K562 (cell line): ENCODE measurements at regions not wholly inside any gene's neighbourhood (a gene's known extent, or its start where the extent isn't known, plus 50 kb on each side); places are given as distances from the start of the nearest gene placed in this dataset.
A peak's percentile ranks its signal among the peaks of the same experiment; 100 is the strongest.
"Not testable (repeated sequence)": the region's sequence is repeated elsewhere in the genome, so short reads cannot be mapped to it uniquely, and the experiment has no call there.

Experiments
- ATAC-seq: fragments of 200-7000 bp; cut with Tn5 transposase; 3 replicates; pipeline ENCODE4 v1.9.1; 2020; ENCODE audit warnings: moderate library complexity
- BruUV-seq: library from RNA; stranded (reverse); fragments of 400-500 nt; replicated peaks from 2 replicates; lab custom pipeline; 2021; lab: Mats Ljungman, UMichigan
- CTCF ChIA-PET: fragments of 300-600 bp; formaldehyde crosslinking; extraction: SDS; loops from one replicate; lab custom pipeline; 2021; ENCODE audit warnings: low intra/inter-chr PET ratio; lab: Yijun Ruan, JAX
- POLR2A ChIA-PET: fragments of 300-600, 350-650 bp; sonication (Branson Sonifier 250); formaldehyde crosslinking; extraction: SDS; loops from one replicate; lab custom pipeline; 2021; ENCODE audit warnings: antibody characterized with exemption, inconsistent platforms; lab: Yijun Ruan, JAX
- DNase-seq, 4 experiments: peaks; one replicate each; pipeline versions ENCODE4 v3.0.0 to v3.0.0-alpha.2; 2011 to 2018; ENCODE audit warnings: low spot score in 3 of 4, mixed read lengths in 3 of 4; ENCODE audit errors: extremely low read depth in 1 of 4
- FAIRE-seq: peaks from 2 replicates; lab custom pipeline; 2011; peaks lifted over from hg19 to GRCh38; lab: Jason Lieb, UNC
- H2AFZ ChIP-seq: 2 replicates; pipeline ENCODE4 v1.6.0; 2011; ENCODE audit warnings: low read depth, low read length, control low read depth, inconsistent platforms
- H3K27ac ChIP-seq: fragments of 200-600 bp; 3 replicates; pipeline ENCODE4 v1.8.0; 2011; ENCODE audit warnings: low read depth, mild to moderate bottlenecking, control low read depth, inconsistent platforms, low read length, moderate library complexity, mixed read lengths; ENCODE audit errors: extremely low read depth
- H3K27me3 ChIP-seq, 2 experiments: fragments of 300-600 bp in 1 of 2; 2 replicates in 1 of 2; 3 replicates in 1 of 2; pipeline versions ENCODE4 v1.6.0 to v1.8.0; 2011; ENCODE audit warnings: inconsistent platforms in 2 of 2, low read length in 2 of 2, mild to moderate bottlenecking in 1 of 2, mixed read lengths in 1 of 2, moderate library complexity in 1 of 2; ENCODE audit not compliant: control insufficient read depth in 2 of 2, insufficient read depth in 2 of 2
- H3K36me3 ChIP-seq: fragments of 300-600 bp; 3 replicates; pipeline ENCODE4 v1.8.0; 2011; ENCODE audit warnings: mild to moderate bottlenecking, low read length, inconsistent platforms; ENCODE audit not compliant: control insufficient read depth, insufficient read depth
- H3K4me1 ChIP-seq, 2 experiments: fragments of 200-600 bp in 1 of 2; replicated peaks in 1 of 2; 2 replicates in 1 of 2; 3 replicates in 1 of 2; pipeline versions ENCODE4 v1.5.1 to v1.8.0; 2011; ENCODE audit warnings: inconsistent platforms in 2 of 2, low read length in 2 of 2, mild to moderate bottlenecking in 1 of 2, mixed read lengths in 1 of 2, moderate library complexity in 1 of 2; ENCODE audit not compliant: control insufficient read depth in 2 of 2, insufficient read depth in 2 of 2
- H3K4me2 ChIP-seq: 2 replicates; pipeline ENCODE4 v1.6.1; 2011; ENCODE audit warnings: low read length, control low read depth, inconsistent platforms, mixed read lengths; ENCODE audit not compliant: insufficient read depth
- H3K4me3 ChIP-seq: fragments of 200-600 bp; sonication (generic), shearing (Covaris generic); 2 replicates; pipeline ENCODE4 v1.5.1; 2016; ENCODE audit warnings: control low read depth, inconsistent platforms
- H3K79me2 ChIP-seq: fragments of 200-600 bp; 3 replicates; pipeline ENCODE4 v1.8.0; 2011; ENCODE audit warnings: low read length, inconsistent platforms; ENCODE audit not compliant: control insufficient read depth, insufficient read depth
- H3K9ac ChIP-seq, 2 experiments: 2 replicates each; pipeline versions ENCODE4 v1.6.0 to v1.6.1; 2011; ENCODE audit warnings: low read depth in 2 of 2, low read length in 2 of 2, control low read depth in 1 of 2, inconsistent platforms in 1 of 2, mild to moderate bottlenecking in 1 of 2, mixed read lengths in 1 of 2; ENCODE audit not compliant: insufficient read depth in 1 of 2
- H3K9me1 ChIP-seq: one replicate; pipeline ENCODE4 v1.6.0; 2011; ENCODE audit warnings: inconsistent platforms, mild to moderate bottlenecking, low read length, moderate library complexity; ENCODE audit not compliant: control insufficient read depth, insufficient read depth
- H3K9me3 ChIP-seq: replicated peaks from 2 replicates; pipeline ENCODE4 v1.5.1; 2011; ENCODE audit warnings: low read depth, low read length, inconsistent platforms; ENCODE audit not compliant: control insufficient read depth, insufficient read depth
- H4K20me1 ChIP-seq: replicated peaks from 2 replicates; pipeline ENCODE4 v1.6.1; 2011; ENCODE audit warnings: low read length, inconsistent platforms, mixed read lengths; ENCODE audit not compliant: control insufficient read depth, insufficient read depth
- ATF3 ChIP-seq, 2 experiments: fragments of 450-650 bp in 1 of 2; sonication (generic) in 1 of 2; formaldehyde crosslinking in 1 of 2; IDR thresholded peaks in 1 of 2; conservative IDR thresholded peaks in 1 of 2; 2 replicates each; pipeline versions ENCODE4 v1.6.1 to v1.8.1; 2016 to 2023; ENCODE audit warnings: mild to moderate bottlenecking in 2 of 2, moderate library complexity in 2 of 2, inconsistent platforms in 1 of 2, missing genetic modification reagents in 1 of 2
- ATF7 ChIP-seq: fragments of 450-650 bp; IDR thresholded peaks from 2 replicates; pipeline ENCODE4 v1.7.1; 2014; ENCODE audit warnings: mild to moderate bottlenecking, moderate library complexity
- GABPA ChIP-seq: fragments of 200-800 bp; sonication (Bioruptor generic); conservative IDR thresholded peaks from 2 replicates; pipeline ENCODE4 v1.6.1; 2016; ENCODE audit warnings: low read depth, missing genetic modification characterization, missing compliant biosample characterization
- NR2C1 ChIP-seq, 2 experiments: fragments of 450-650 bp; IDR thresholded peaks; 2 replicates each; pipeline ENCODE4 v1.6.1; 2017; ENCODE audit warnings: mild to moderate bottlenecking in 2 of 2, antibody characterized with exemption in 1 of 2, inconsistent platforms in 1 of 2, missing compliant biosample characterization in 1 of 2, missing genetic modification characterization in 1 of 2
- WGBS: fragments of 100-300 bp; shearing (Covaris generic); methylation state at CpG from one replicate; pipeline ENCODE4 v1.1.6; 2016; ENCODE audit warnings: low coverage, mixed read lengths; ENCODE audit not compliant: insufficient coverage; ENCODE audit errors: missing lambda C conversion rate; 5-methylcytosine and 5-hydroxymethylcytosine counted together
- in situ Hi-C: fragments of 300-500 bp; cut with MboI; formaldehyde crosslinking; loops from 4 replicates; pipeline ENCODE4 v1.15.0; 2018; ENCODE audit warnings: inconsistent platforms, mixed read lengths
- intact Hi-C: fragments of 100-400 bp; cut with micrococcal nuclease; formaldehyde crosslinking; loops from 2 replicates; pipeline ENCODE4 v1.14.2; 2022

- H3K27ac ChIP-seq; H3K4me3 ChIP-seq; DNase-seq; H3K36me3 ChIP-seq; BruUV-seq; H3K9me3 ChIP-seq; H3K4me2 ChIP-seq; POLR2A ChIA-PET; H3K9me1 ChIP-seq; H2AFZ ChIP-seq; H3K9ac ChIP-seq; CTCF ChIA-PET; H4K20me1 ChIP-seq; FAIRE-seq; intact Hi-C loops; H3K4me1 ChIP-seq; in situ Hi-C loops; TF ChIP-seq NR2C1 (IDR thresholded peaks at IDR 0.05): not testable (repeated sequence)
- 52% methylated on average over 9 of the region's 19 CpGs for WGBS
- peak; percentile 69 for ATAC-seq
- peak; percentile 42; the same call in 1 of the 2 replicates for TF ChIP-seq NR2C1 (tag; IDR thresholded peaks at IDR 0.05)
- peak; percentile 34; the same call in 1 of the 2 replicates for TF ChIP-seq GABPA (tag)
- TF ChIP-seq, all 486 proteins: peak for 2; not testable (repeated sequence) for 484
- not testable (repeated sequence) for H3K27me3 ChIP-seq, H3K79me2 ChIP-seq
Observed at GRCh38 chr20:30565086-30565485, 692.4 kb upstream of the DEFB115 start.

GRCh38 chr20:30569867-30570266 lies 687.6 kb upstream of the DEFB115 start:
- H3K4me1 ChIP-seq; H3K9me3 ChIP-seq; H3K9me1 ChIP-seq; H3K9ac ChIP-seq; H3K4me2 ChIP-seq; BruUV-seq; H3K4me3 ChIP-seq; CTCF ChIA-PET; H3K27me3 ChIP-seq; in situ Hi-C loops; H3K36me3 ChIP-seq; H2AFZ ChIP-seq; H3K79me2 ChIP-seq; H3K27ac ChIP-seq; FAIRE-seq; POLR2A ChIA-PET; H4K20me1 ChIP-seq; TF ChIP-seq ATF3 (CRISPR knock-in tag; conservative IDR thresholded peaks at IDR 0.05): not testable (repeated sequence)
- DNase-seq (peak in 1 of 4 experiments; percentile 36), ATAC-seq (peak; percentile 82)
- intact Hi-C loops, result loop anchor here (10.0 kb wide), 1 partner anchor 45 kb away; no protein-coding TSS in a partner anchor
- 60% methylated on average over 8 of the region's 12 CpGs for WGBS
- TF ChIP-seq ATF3 (IDR thresholded peaks at IDR 0.05) (peak; percentile 69), ATF7 (peak; percentile 42; the same call in 1 of the 2 replicates)
- TF ChIP-seq, all 486 proteins: peak for 2; not testable (repeated sequence) for 484
